HEK293 (cell line): ENCODE measurements at regions not wholly inside any gene's neighbourhood (a gene's known extent, or its start where the extent isn't known, plus 50 kb on each side); places are given as distances from the start of the nearest gene placed in this dataset.

ENCODE experiments used
- CTCF ChIA-PET: fragments of 350-600 bp; formaldehyde crosslinking; extraction: SDS; loops from one replicate; lab custom pipeline; 2021; ENCODE audit warnings: antibody characterized with exemption; lab: Yijun Ruan, JAX
- POLR2A ChIA-PET: fragments of 300-600 bp; formaldehyde crosslinking; extraction: SDS; loops from one replicate; lab custom pipeline; 2020; ENCODE audit warnings: antibody characterized with exemption, inconsistent platforms; lab: Yijun Ruan, JAX
- H3K27ac ChIP-seq: fragments of 200-500 bp; sonication (Bioruptor generic); 2 replicates; pipeline ENCODE4 v1.5.1; 2014; ENCODE audit warnings: low read depth, low read length, control low read depth, inconsistent platforms; ENCODE audit errors: extremely low read depth
- H3K36me3 ChIP-seq, 2 experiments: fragments of 200-500 bp in 1 of 2; sonication (Bioruptor generic) in 1 of 2; 1 replicate in 1 of 2; 2 replicates in 1 of 2; pipeline ENCODE4 v1.5.1; 2014 to 2017; ENCODE audit warnings: inconsistent platforms in 2 of 2, low read length in 2 of 2; ENCODE audit not compliant: control insufficient read depth in 2 of 2, insufficient read depth in 1 of 2
- H3K4me1 ChIP-seq: fragments of 200-500 bp; sonication (Bioruptor generic); 2 replicates; pipeline ENCODE4 v1.5.1; 2014; ENCODE audit warnings: mild to moderate bottlenecking, low read length, inconsistent platforms; ENCODE audit not compliant: control insufficient read depth, insufficient read depth
- H3K4me3 ChIP-seq: 2 replicates; pipeline ENCODE4 v1.5.1; 2011; ENCODE audit warnings: low read depth, mild to moderate bottlenecking, control low read depth, low read length, moderate library complexity
- H3K9me3 ChIP-seq: fragments of 200-500 bp; sonication (Bioruptor generic); 2 replicates; pipeline ENCODE4 v1.5.1; 2014; ENCODE audit warnings: low read depth, low read length, inconsistent platforms; ENCODE audit not compliant: control insufficient read depth, insufficient read depth
- EGR2 ChIP-seq: fragments of 450-650 bp; formaldehyde crosslinking; IDR thresholded peaks from 2 replicates; pipeline ENCODE4 v1.5.1; 2016; ENCODE audit warnings: low read depth, missing biosample characterization, missing genetic modification characterization
- KLF7 ChIP-seq: fragments of 450-650 bp; formaldehyde crosslinking; IDR thresholded peaks from 2 replicates; pipeline ENCODE4 v1.5.1; 2016; ENCODE audit warnings: missing biosample characterization, missing genetic modification characterization, borderline replicate concordance
- PRDM1 ChIP-seq: fragments of 450-650 bp; formaldehyde crosslinking; IDR thresholded peaks from 2 replicates; pipeline ENCODE4; 2016; ENCODE audit warnings: missing biosample characterization, missing genetic modification characterization
- SP2 ChIP-seq: fragments of 450-650 bp; formaldehyde crosslinking; IDR thresholded peaks from 2 replicates; pipeline ENCODE4 v1.5.1; 2016; ENCODE audit warnings: missing biosample characterization, missing genetic modification characterization
- TSHZ1 ChIP-seq: fragments of 450-650 bp; formaldehyde crosslinking; IDR thresholded peaks from 2 replicates; pipeline ENCODE4 v1.5.1; 2016; ENCODE audit warnings: missing biosample characterization, missing genetic modification characterization, borderline replicate concordance
- ZBTB17 ChIP-seq: fragments of 450-650 bp; formaldehyde crosslinking; IDR thresholded peaks from 2 replicates; pipeline ENCODE4 v1.5.1; 2016; ENCODE audit warnings: missing biosample characterization, missing genetic modification characterization
- ZFP3 ChIP-seq: fragments of 450-650 bp; formaldehyde crosslinking; IDR thresholded peaks from 2 replicates; pipeline ENCODE4 v1.5.1; 2016; ENCODE audit warnings: low read depth, missing biosample characterization, missing genetic modification characterization
- ZNF121 ChIP-seq: fragments of 450-650 bp; formaldehyde crosslinking; IDR thresholded peaks from 2 replicates; pipeline ENCODE4 v1.5.1; 2016; ENCODE audit warnings: missing biosample characterization, missing genetic modification characterization
- ZNF19 ChIP-seq: fragments of 450-650 bp; formaldehyde crosslinking; IDR thresholded peaks from 2 replicates; pipeline ENCODE4; 2016; ENCODE audit warnings: missing biosample characterization, missing genetic modification characterization, low read depth
- ZNF248 ChIP-seq: fragments of 450-650 bp; formaldehyde crosslinking; IDR thresholded peaks from 2 replicates; pipeline ENCODE4 v1.5.1; 2017; ENCODE audit warnings: missing biosample characterization, missing genetic modification characterization
- ZNF747 ChIP-seq: fragments of 450-650 bp; formaldehyde crosslinking; IDR thresholded peaks from 2 replicates; pipeline ENCODE4 v1.5.1; 2016; ENCODE audit warnings: missing biosample characterization, missing genetic modification characterization
- ZNF785 ChIP-seq: fragments of 450-650 bp; formaldehyde crosslinking; IDR thresholded peaks from 2 replicates; pipeline ENCODE4 v1.5.1; 2016; ENCODE audit warnings: missing biosample characterization, missing genetic modification characterization
- ZNF837 ChIP-seq: fragments of 450-650 bp; formaldehyde crosslinking; IDR thresholded peaks from 2 replicates; pipeline ENCODE4 v1.5.1; 2016; ENCODE audit warnings: missing biosample characterization, missing genetic modification characterization
- ZNF843 ChIP-seq: fragments of 450-650 bp; formaldehyde crosslinking; IDR thresholded peaks from 2 replicates; pipeline ENCODE4 v1.5.1; 2016; ENCODE audit warnings: missing biosample characterization, missing genetic modification characterization
- ZSCAN18 ChIP-seq: fragments of 450-650 bp; formaldehyde crosslinking; IDR thresholded peaks from 2 replicates; pipeline ENCODE4 v1.5.1; 2016; ENCODE audit warnings: missing biosample characterization, missing genetic modification characterization
- TF ChIP-seq, protein P1 (sequence below): fragments of 450-650 bp; formaldehyde crosslinking; conservative IDR thresholded peaks from 2 replicates; pipeline ENCODE4 v1.5.1; 2016; ENCODE audit warnings: low read depth, missing biosample characterization, missing genetic modification characterization
- TF ChIP-seq, protein P2 (sequence below): fragments of 450-650 bp; formaldehyde crosslinking; IDR thresholded peaks from 2 replicates; pipeline ENCODE4 v1.5.1; 2016; ENCODE audit warnings: missing biosample characterization, missing genetic modification characterization

- CTCF ChIA-PET: no interaction called here
- H3K4me1 ChIP-seq: no peaks in the 10 kb centered on the region
- no peaks in the 10 kb centered on the region for H3K9me3 ChIP-seq
- POLR2A ChIA-PET: no interaction called here
- no peak overlapping the region for H3K4me3 ChIP-seq
- H3K36me3 ChIP-seq: no peaks in the 10 kb centered on the region
- no peak overlapping the region for H3K27ac ChIP-seq
- TF ChIP-seq, protein P1, sequence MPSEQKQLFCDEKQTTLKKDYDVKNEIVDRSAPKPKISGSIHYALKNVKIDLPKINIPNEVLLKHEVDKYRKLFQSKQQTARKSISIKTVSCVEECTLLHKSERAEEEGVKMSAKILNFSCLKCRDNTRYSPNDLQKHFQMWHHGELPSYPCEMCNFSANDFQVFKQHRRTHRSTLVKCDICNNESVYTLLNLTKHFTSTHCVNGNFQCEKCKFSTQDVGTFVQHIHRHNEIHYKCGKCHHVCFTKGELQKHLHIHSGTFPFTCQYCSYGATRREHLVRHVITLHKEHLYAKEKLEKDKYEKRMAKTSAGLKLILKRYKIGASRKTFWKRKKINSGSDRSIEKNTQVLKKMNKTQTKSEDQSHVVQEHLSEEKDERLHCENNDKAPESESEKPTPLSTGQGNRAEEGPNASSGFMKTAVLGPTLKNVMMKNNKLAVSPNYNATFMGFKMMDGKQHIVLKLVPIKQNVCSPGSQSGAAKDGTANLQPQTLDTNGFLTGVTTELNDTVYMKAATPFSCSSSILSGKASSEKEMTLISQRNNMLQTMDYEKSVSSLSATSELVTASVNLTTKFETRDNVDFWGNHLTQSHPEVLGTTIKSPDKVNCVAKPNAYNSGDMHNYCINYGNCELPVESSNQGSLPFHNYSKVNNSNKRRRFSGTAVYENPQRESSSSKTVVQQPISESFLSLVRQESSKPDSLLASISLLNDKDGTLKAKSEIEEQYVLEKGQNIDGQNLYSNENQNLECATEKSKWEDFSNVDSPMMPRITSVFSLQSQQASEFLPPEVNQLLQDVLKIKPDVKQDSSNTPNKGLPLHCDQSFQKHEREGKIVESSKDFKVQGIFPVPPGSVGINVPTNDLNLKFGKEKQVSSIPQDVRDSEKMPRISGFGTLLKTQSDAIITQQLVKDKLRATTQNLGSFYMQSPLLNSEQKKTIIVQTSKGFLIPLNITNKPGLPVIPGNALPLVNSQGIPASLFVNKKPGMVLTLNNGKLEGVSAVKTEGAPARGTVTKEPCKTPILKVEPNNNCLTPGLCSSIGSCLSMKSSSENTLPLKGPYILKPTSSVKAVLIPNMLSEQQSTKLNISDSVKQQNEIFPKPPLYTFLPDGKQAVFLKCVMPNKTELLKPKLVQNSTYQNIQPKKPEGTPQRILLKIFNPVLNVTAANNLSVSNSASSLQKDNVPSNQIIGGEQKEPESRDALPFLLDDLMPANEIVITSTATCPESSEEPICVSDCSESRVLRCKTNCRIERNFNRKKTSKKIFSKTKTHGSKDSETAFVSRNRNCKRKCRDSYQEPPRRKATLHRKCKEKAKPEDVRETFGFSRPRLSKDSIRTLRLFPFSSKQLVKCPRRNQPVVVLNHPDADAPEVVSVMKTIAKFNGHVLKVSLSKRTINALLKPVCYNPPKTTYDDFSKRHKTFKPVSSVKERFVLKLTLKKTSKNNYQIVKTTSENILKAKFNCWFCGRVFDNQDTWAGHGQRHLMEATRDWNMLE (tag by site-specific recombination): no peak
- no peak for TF ChIP-seq ZBTB17
- no peak for TF ChIP-seq SP2
- no peak for TF ChIP-seq ZNF785 (tag by site-specific recombination)
- no peak for TF ChIP-seq ZNF837
- TF ChIP-seq ZNF843 (tag by site-specific recombination): no peak
- TF ChIP-seq PRDM1: no peak
- TF ChIP-seq ZSCAN18: no peak
- TF ChIP-seq EGR2 (tag by site-specific recombination): no peak
- no peak for TF ChIP-seq ZNF121 (tag by site-specific recombination)
- no peak for TF ChIP-seq TSHZ1 (tag by site-specific recombination)
- TF ChIP-seq ZFP3 (tag by site-specific recombination): no peak
- TF ChIP-seq, protein P2, sequence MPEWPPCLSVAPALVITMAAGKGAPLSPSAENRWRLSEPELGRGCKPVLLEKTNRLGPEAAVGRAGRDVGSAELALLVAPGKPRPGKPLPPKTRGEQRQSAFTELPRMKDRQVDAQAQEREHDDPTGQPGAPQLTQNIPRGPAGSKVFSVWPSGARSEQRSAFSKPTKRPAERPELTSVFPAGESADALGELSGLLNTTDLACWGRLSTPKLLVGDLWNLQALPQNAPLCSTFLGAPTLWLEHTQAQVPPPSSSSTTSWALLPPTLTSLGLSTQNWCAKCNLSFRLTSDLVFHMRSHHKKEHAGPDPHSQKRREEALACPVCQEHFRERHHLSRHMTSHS: no peak
- TF ChIP-seq KLF7: no peak
- no peak for TF ChIP-seq ZNF248 (tag by site-specific recombination)
- no peak for TF ChIP-seq ZNF19 (tag by site-specific recombination)
- TF ChIP-seq ZNF747 (tag by site-specific recombination): no peak
Measured at GRCh38 chr13:76647550-76647949, 238.7 kb downstream of the KCTD12 start.
